GM19238 (cell line): ENCODE measurements at regions not wholly inside any gene's neighbourhood (a gene's known extent, or its start where the extent isn't known, plus 50 kb on each side); places are given as distances from the start of the nearest gene placed in this dataset.

ENCODE experiments used
- DNase-seq: peaks from one replicate; pipeline ENCODE4 v3.0.0; 2011; ENCODE audit warnings: low spot score; ENCODE audit not compliant: insufficient read length

- no peak for DNase-seq
Measured at GRCh38 chr1:216890871-216891270, 167.6 kb upstream of the ESRRG start.

DNA sequence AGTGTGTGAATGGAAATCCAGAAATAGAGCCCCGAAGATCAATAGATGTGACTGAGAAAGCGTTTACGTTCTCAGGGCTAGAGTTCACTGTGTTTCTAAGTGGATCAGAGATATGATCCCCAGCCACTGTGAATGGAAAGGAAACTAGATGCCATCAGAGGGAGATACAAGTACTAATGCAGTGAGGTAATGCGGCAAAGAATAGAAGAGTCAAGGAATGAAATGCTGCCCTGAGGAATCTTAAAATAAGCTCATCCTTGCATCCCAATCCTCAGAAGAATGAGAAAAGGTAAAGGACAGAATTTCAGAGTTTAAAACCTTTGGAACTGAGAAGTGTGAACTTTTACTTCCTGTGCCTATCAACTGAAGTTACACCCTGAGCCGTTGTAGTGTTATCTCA, 165.5 kb upstream of the ESRRG start:
- no peak for DNase-seq

GRCh38 chr1:216887032-216887431, 163.8 kb upstream of the ESRRG start:
- no peak for DNase-seq

DNA sequence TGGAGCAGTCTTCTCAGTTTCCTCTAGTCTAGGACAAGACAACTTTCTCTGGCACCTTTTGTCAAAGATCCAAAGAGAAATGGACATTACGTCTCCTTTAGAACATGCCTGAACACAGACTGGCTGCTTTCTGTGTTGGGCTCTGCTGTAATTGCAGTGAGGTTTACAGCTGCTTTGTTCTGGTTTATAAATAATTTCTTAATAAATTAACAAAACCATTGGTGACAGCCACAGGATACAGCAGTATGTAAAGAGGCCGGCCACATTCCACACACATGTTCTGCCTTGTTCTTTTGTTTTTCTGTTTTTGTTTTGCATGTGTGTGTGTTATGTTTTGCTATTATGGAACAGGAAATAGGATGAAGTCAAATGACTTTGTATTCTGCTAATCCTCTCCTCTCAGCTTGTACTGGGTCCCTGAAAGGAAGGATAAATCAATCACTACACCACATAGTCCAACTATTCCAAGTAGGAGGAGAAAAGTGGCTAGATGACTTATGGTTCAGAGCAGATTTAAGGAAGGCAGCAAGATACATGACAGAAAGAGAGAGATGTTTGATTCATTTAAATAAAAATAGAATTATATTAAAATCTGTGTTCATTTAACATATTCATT, 161.5 kb upstream of the ESRRG start:
- DNase-seq = no peak

DNA sequence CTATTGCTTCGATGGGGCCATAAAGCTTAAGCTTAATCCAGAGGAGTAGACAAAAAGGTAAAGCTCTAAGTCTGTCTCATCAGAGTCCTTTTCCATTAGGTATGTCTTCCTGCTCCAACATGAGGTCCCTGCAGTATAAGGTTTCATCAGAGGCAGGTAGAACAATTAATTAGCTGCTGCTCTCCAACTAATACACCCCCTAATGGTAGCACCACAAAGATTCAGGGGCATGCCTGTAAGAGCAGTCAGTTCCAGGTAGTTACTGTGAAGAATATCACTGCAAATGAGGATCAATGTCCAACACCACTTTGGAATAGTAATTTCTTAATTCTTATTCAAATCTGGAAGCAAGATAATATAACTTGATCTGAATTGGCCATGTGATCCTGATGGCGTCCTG, 160.3 kb upstream of the ESRRG start:
- no peak for DNase-seq

GRCh38 chr1:216881695-216882094, 158.5 kb upstream of the ESRRG start:
- DNase-seq = no peak

DNA sequence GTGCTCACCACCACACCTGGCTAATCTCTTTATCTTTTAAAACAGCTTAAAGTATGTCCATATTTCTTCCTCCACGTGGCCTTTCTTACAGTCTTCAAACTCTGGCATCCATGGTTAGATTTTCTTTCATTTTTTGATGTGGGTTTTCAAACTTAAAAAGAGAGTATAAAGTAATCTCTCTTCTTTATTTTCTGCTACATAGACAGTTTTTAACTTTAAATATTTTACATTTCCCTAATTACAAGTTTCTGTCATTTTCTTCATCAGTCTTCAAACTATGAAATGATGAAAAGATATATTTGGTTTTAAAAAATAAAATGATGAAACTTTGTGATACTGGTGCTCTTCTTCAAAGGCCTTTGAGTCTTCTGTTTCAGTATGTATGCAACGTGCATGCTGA, 143.5 kb upstream of the ESRRG start:
- no peak for DNase-seq

DNA sequence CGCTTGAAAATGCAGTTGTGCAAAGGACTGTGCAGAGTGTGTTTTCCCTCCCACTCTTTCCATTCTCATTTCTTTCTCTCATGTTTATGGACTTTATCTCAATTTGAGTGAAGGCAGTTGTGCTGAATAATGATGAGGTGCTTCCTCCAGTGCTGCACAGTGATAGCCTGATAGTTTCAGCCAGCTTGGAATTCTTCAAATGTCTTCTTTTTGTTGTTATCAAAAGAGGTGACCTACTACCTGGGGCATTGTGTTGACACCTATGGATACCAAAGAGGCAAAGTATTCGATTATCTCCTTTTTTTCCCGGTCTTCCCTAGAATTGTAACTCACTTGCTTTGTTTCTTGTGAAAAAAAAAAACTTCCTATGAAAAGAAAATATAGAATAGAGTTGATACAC, 132.6 kb upstream of the ESRRG start:
- no peak for DNase-seq

- no peak for DNase-seq
Measured at GRCh38 chr1:216854836-216855484, 131.7 kb upstream of the ESRRG start.

- DNase-seq = no peak
Measured at GRCh38 chr1:216851073-216851472, 127.8 kb upstream of the ESRRG start.

DNA sequence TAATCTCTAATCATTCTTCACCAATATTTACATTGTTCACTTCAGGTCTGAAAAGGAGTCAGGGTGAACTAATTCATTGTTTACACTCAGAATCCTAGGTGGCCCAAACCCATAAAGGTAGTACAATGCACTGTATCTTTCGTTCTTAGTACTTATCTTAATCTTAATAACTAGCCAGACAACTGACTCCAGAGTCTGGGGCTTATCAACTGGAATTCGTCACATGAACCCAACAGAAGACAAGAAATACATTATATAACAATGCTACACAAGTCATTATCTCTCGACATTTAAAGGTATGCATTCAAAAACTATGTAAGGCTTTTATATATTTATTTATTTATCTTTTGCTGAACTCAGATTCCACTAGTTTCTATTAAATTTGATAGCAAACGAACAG, 125.9 kb upstream of the ESRRG start:
- DNase-seq = no peak

GRCh38 chr1:216847397-216848036, 124.3 kb upstream of the ESRRG start:
- DNase-seq = no peak

GRCh38 chr1:216846339-216846738, 123.1 kb upstream of the ESRRG start:
- no peak for DNase-seq

DNA sequence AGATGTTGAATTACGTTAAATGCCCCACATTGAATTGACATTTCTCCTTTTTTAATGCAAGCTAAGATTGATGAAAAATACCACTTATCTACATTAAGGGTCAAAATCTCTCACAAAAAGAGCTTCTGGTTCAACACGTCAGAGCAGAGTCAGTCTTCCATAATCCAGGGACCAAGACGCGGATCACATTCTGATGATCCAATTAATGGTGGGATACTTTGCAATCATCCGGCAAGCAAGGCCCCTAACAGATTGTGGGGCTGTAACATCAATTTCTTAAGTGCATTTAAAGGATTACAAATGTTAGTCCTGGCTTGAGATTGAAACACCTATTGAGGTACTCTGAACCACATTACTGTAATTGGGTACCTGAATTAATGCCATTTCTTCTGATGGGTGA, 120.2 kb upstream of the ESRRG start:
- DNase-seq = no peak

GRCh38 chr1:216841165-216841564, 117.9 kb upstream of the ESRRG start:
- no peak for DNase-seq

DNA sequence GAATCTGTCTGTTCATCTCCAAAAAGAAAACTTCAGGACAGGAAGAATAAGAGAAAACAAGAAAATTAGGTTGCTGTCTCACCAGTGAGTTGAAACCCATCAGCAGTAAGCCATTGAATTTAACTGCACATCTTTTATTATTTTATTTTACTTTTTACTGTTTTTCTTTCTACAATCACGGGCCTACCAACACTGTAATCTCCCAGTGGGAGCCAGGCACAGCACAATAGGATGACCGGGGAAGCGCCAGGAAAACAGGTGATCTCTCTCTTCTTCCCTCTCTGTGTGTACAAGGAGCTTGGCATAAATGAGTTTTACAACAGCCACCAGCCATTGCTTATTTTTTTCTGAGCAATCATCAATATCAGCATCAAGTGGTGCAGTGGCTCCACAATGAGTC, 113.1 kb upstream of the ESRRG start:
- no peak for DNase-seq

DNA sequence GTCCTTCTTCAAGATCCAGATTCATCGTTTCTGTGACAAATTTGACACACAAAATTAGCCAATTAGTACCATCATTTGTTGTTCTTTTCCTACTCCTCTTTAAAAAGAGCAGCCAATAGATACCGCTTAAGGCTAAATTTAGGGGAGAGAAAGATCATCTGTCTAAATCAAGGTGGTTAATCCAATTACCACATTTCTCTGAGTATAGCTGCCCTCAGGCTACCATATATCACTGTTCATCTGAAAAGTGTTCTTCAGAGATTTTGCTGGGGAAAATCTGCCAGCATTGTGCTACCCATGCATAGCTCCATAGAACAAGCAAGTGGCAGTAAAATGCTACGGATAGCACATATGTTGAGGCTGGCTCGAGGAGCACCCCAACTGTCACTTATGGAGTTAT, 110.3 kb upstream of the ESRRG start:
- DNase-seq = no peak

- no peak for DNase-seq
Measured at GRCh38 chr1:216832192-216832591, 109.0 kb upstream of the ESRRG start.

DNA sequence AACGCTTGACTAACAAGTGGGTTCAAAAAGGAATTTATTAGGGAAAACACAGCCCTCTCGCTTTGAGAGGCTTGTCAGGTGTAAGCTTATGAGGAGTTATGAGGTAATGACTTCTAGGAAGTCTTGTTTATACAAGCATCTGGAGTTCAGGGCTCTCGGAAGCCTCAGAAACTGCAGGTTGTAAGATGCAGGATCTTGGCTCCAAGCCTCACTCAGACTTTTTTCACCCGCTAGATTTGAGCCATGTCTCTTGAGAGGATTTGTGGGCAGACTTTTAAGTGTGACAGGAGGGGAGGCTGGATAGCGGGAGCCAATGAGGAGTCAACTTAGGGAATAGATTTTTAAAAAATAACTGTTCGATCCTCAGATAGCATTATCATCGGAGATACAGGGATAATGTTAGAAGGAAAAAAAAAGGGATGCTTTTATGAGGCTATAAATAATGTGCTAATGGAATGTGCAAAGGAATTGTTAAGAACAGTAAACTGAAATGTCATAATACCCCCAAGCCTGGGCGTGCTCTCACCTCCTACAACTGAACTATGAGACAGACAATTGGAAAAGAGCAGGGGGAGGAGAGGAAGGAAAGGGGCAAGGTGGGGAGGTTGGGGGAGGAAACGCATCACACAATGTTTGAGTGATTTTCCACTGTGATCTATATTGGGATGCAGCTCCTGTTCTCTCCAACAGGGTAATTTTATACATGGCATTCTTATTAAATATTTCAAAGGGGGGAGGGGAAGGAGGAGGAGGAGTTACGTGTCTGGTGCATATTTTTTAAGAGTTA, 107.4 kb upstream of the ESRRG start:
- DNase-seq = no peak

- no peak for DNase-seq
Measured at GRCh38 chr1:216827251-216827650, 104.0 kb upstream of the ESRRG start.

GRCh38 chr1:216826646-216827045, 103.4 kb upstream of the ESRRG start:
- DNase-seq = no peak

GRCh38 chr1:216826214-216826613, 103.0 kb upstream of the ESRRG start:
- no peak for DNase-seq
